SK-N-SH (cell line): ENCODE measurements at regions not wholly inside any gene's neighbourhood (a gene's known extent, or its start where the extent isn't known, plus 50 kb on each side); places are given as distances from the start of the nearest gene placed in this dataset.

Experiments
- EZH2phosphoT487 ChIP-seq: fragments of 200-600 bp; sonication (generic); IDR thresholded peaks from 2 replicates; pipeline ENCODE4 v1.6.1; 2017; ENCODE audit warnings: low read depth, mixed run types, mild to moderate bottlenecking, antibody characterized with exemption, moderate library complexity, borderline replicate concordance
- JUND ChIP-seq: IDR thresholded peaks from 2 replicates; pipeline ENCODE4 v1.4.0; 2012
- NFIC ChIP-seq: IDR thresholded peaks from 2 replicates; pipeline ENCODE4 v1.4.0; 2012; ENCODE audit warnings: borderline replicate concordance
- TF ChIP-seq, protein P1 (sequence below): fragments of 200-600 bp; sonication (generic); IDR thresholded peaks from 2 replicates; pipeline ENCODE4 v1.6.1; 2017; ENCODE audit warnings: antibody characterized with exemption, mild to moderate bottlenecking, moderate library complexity

DNA sequence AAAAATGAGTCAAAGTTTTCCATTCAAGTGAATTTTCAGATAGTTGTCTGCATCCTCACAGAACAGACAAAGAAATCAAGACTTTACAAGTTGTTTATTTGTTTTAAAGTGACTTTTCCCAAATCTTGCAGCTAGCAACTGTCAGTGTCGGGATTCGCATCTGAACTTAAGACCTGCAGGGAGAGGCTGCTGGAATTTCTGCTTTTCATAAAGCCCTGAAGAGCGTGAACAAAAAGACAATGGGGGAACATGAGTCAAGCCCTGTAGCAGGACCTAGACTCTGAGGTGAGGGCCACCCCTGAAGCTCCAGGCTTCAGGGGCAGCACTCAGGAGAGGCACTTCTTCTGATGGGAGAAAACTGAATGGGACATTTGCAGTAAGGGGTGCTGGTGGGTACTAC, 108.2 kb upstream of the CTAGE1 start:
- TF ChIP-seq JUND (no peak), EZH2phosphoT487 (no peak), NFIC (no peak)
- TF ChIP-seq, protein P1, sequence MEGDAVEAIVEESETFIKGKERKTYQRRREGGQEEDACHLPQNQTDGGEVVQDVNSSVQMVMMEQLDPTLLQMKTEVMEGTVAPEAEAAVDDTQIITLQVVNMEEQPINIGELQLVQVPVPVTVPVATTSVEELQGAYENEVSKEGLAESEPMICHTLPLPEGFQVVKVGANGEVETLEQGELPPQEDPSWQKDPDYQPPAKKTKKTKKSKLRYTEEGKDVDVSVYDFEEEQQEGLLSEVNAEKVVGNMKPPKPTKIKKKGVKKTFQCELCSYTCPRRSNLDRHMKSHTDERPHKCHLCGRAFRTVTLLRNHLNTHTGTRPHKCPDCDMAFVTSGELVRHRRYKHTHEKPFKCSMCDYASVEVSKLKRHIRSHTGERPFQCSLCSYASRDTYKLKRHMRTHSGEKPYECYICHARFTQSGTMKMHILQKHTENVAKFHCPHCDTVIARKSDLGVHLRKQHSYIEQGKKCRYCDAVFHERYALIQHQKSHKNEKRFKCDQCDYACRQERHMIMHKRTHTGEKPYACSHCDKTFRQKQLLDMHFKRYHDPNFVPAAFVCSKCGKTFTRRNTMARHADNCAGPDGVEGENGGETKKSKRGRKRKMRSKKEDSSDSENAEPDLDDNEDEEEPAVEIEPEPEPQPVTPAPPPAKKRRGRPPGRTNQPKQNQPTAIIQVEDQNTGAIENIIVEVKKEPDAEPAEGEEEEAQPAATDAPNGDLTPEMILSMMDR = no peak
